Muscle of leg (tissue), 3 donors: ENCODE measurements at regions not wholly inside any gene's neighbourhood (a gene's known extent, or its start where the extent isn't known, plus 50 kb on each side); places are given as distances from the start of the nearest gene placed in this dataset.

Experiments
- DNase-seq: peaks from one replicate; pipeline ENCODE4 v3.0.0; 2013
- H3K27ac ChIP-seq: one replicate; pipeline ENCODE4 v1.5.1; 2013; ENCODE audit warnings: mild to moderate bottlenecking, low read length, control low read depth
- H3K27me3 ChIP-seq: one replicate; pipeline ENCODE4 v1.6.1; 2013; ENCODE audit warnings: low read length; ENCODE audit not compliant: control insufficient read depth, insufficient read depth
- H3K36me3 ChIP-seq: one replicate; pipeline ENCODE4 v1.6.1; 2013; ENCODE audit warnings: low read length; ENCODE audit not compliant: control insufficient read depth, insufficient read depth
- H3K4me1 ChIP-seq: one replicate; pipeline ENCODE4 v1.6.1; 2013; ENCODE audit warnings: low read length; ENCODE audit not compliant: control insufficient read depth, insufficient read depth
- H3K4me3 ChIP-seq: one replicate; pipeline ENCODE4 v1.5.1; 2013; ENCODE audit warnings: low read length, control low read depth
- H3K9me3 ChIP-seq: replicated peaks from 2 replicates; pipeline ENCODE4 v1.6.1; 2013; ENCODE audit warnings: low read depth, low read length; ENCODE audit not compliant: control insufficient read depth
- WGBS: methylation state at CpG from one replicate; pipeline ENCODE4 v1.1.5; 2013; ENCODE audit warnings: missing lambda C conversion rate; ENCODE audit not compliant: insufficient coverage; 5-methylcytosine and 5-hydroxymethylcytosine counted together

DNA sequence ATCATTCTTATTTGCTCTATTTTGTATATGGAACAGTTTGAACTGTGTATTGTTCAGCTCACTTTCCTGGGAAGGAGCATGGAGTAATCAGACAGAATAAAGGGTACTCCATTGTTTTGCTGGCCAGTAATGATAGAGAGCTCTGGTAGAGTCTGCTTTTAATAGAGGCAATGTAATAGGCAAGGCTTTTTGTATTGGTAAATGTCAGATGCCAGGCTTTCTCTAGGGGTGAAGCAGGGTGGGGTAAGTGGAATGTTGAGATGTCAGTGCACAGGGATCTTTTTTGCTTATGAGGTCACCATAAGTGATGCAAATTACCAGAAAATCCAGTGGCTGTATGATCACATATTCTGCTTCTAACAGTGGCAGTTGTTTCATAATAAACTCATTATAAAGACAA is 1088.3 kb upstream of the SORCS1 start:
- Histone ChIP-seq H3K9me3 (peaks cover 11% of the 10 kb centered on the region), H3K27ac (no peak overlapping the region), H3K27me3 (no peaks in the 10 kb centered on the region), H3K4me1 (no peaks in the 10 kb centered on the region), H3K36me3 (no peaks in the 10 kb centered on the region), H3K4me3 (no peak overlapping the region)
- DNase-seq: no peak

- Histone ChIP-seq H3K27me3 (no peaks in the 10 kb centered on the region), H3K4me3 (no peak overlapping the region), H3K36me3 (no peaks in the 10 kb centered on the region), H3K4me1 (no peaks in the 10 kb centered on the region), H3K27ac (no peak overlapping the region), H3K9me3 (peaks cover 19% of the 10 kb centered on the region)
- no CpG with 5 or more reads among the region's 4 CpGs for WGBS
- no peak for DNase-seq
Observed at GRCh38 chr10:108250936-108251620, 1086.6 kb upstream of the SORCS1 start.

DNA sequence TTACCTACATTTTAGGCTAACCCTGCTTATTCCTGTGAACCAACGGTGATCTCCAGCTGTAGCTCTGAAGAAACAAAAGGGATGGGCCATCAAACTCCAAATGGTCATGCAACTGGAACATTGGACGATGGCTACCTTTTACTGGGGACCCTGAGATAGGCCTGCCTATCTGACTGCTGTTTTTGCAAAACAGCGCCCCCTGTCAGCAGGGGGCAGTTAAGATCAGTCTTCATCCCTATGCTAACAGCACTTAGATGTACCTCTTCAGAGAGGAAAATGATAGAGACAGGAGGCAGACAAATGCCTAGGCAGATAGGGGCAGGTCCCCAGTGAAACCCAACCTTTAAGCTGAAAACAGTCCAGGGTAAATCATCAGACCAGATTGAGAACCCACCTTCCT is 1085.4 kb upstream of the SORCS1 start:
- Histone ChIP-seq H3K9me3 (peaks cover 30% of the 10 kb centered on the region), H3K4me1 (no peaks in the 10 kb centered on the region), H3K36me3 (no peaks in the 10 kb centered on the region), H3K27me3 (no peaks in the 10 kb centered on the region), H3K4me3 (no peak overlapping the region), H3K27ac (no peak overlapping the region)
- WGBS: 83% methylated on average over 2 of the region's 3 CpGs
- DNase-seq: no peak

GRCh38 chr10:108244443-108245228 is 1080.1 kb upstream of the SORCS1 start:
- Histone ChIP-seq H3K36me3 (no peaks in the 10 kb centered on the region), H3K27me3 (no peaks in the 10 kb centered on the region), H3K4me3 (no peak overlapping the region), H3K9me3 (peaks cover 38% of the 10 kb centered on the region), H3K27ac (no peak overlapping the region), H3K4me1 (no peaks in the 10 kb centered on the region)
- no peak for DNase-seq
- WGBS: 90% methylated on average over 5 of the region's 9 CpGs

- Histone ChIP-seq H3K4me1 (no peaks in the 10 kb centered on the region), H3K27ac (no peak overlapping the region), H3K9me3 (peaks cover 25% of the 10 kb centered on the region), H3K27me3 (no peaks in the 10 kb centered on the region), H3K36me3 (no peaks in the 10 kb centered on the region), H3K4me3 (no peak overlapping the region)
- no peak for DNase-seq
- no CpG with 5 or more reads among the region's 1 CpG for WGBS
Observed at GRCh38 chr10:108241166-108241565, 1076.7 kb upstream of the SORCS1 start.

DNA sequence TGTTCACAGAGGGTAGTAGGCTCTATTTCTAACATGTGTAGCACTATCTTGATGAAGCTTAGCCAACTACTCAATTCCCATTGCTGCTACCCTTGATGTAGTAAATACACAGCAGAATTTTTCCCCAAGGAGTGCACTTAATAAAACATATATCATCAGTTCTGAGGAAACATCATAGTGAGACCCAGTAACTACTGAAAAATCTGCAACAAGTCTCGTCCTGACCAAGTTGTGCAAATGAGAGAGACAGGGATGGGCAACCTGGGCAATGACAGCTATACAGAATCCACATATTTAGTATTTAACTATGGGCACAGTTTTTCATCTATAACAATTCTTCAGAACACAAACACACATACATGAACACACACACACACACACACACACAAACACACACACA is 1073.8 kb upstream of the SORCS1 start:
- no peaks in the 10 kb centered on the region for H3K9me3 ChIP-seq
- DNase-seq: no peak
- no CpG with 5 or more reads among the region's 1 CpG for WGBS
- no peak overlapping the region for H3K4me3 ChIP-seq
- H3K27me3 ChIP-seq: no peaks in the 10 kb centered on the region
- H3K36me3 ChIP-seq: no peaks in the 10 kb centered on the region
- no peak overlapping the region for H3K27ac ChIP-seq
- H3K4me1 ChIP-seq: no peaks in the 10 kb centered on the region

DNA sequence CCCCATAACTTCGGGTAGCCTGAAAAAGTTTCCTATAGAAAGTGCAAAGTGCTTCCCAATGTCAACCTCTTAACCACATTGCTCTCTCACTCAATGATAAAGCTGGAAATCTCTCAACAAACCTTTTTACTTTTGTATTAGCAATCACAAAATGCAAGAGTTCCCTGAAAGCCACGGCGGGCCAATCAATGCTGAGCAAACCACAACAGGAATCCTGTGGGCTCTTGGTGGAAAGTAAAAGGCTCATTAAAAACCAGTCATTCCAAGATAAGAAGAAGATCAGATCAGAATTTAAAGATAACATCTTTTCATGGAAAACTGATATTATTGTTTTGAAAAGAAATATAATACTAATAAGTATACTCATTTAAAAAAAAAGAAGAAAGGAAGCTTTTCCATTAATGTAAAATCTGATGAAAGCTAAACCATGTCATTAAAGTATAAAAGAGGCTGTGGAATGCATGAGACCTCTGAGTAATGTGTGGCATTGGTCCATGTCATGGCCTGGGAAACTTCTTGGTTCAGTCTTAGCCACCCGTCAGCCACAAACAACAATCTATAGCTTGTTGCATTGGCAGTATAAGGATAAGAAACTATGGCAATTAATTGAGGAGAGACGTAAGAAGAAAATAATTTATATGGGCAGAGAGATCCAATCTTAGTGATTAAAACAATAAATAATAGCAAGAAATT is 1066.1 kb upstream of the SORCS1 start:
- H3K4me3 ChIP-seq: no peak overlapping the region
- H3K27ac ChIP-seq: no peak overlapping the region
- H3K9me3 ChIP-seq: no peaks in the 10 kb centered on the region
- H3K27me3 ChIP-seq: no peaks in the 10 kb centered on the region
- H3K4me1 ChIP-seq: no peaks in the 10 kb centered on the region
- no peak for DNase-seq
- no peaks in the 10 kb centered on the region for H3K36me3 ChIP-seq
- no CpG with 5 or more reads among the region's 5 CpGs for WGBS

DNA sequence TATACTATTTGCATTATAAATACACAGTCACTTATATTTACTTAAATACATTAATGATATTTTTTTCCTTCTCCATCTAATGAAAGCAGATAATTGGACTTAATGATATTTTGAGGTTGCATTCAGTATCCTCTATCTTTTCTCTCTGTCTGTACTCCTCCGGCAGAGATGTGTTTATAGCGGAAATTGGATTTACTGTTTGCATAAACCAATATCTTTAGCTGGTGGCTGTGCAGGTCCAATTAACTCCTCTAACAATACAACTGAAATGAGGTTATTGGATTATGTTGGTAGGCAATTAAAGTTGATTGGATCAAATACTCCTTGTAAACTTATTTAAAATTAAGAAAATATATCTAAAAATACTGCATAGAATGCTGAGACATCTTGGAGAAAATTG is 1044.2 kb upstream of the SORCS1 start:
- no peak overlapping the region for H3K4me3 ChIP-seq
- no peak for DNase-seq
- H3K27me3 ChIP-seq: no peaks in the 10 kb centered on the region
- no CpG with 5 or more reads among the region's 2 CpGs for whole genome bisulfite sequencing
- no peaks in the 10 kb centered on the region for H3K36me3 ChIP-seq
- H3K27ac ChIP-seq: no peak overlapping the region
- no peaks in the 10 kb centered on the region for H3K4me1 ChIP-seq
- no peaks in the 10 kb centered on the region for H3K9me3 ChIP-seq

DNA sequence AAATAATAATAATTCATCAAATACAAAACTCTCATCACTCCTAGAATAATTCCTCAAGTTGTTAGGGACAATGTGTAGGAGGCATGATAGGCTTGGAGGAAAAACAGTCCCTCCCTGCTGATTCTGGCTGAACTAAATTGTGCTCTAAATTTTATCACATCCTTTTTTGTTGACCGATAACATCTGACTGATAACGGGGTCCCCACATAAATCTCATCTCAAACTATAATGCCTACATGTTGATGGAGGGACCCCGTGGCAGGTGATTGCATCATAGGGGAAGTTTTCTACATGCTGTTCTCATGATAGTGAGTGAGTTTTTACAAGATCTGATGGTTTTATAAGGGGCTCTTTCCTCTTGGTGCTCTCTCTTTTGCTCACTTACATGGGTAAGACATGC is 1043.5 kb upstream of the SORCS1 start:
- no peaks in the 10 kb centered on the region for H3K27me3 ChIP-seq
- H3K27ac ChIP-seq: no peak overlapping the region
- no peaks in the 10 kb centered on the region for H3K9me3 ChIP-seq
- no peaks in the 10 kb centered on the region for H3K36me3 ChIP-seq
- no CpG with 5 or more reads among the region's 3 CpGs for WGBS
- no peaks in the 10 kb centered on the region for H3K4me1 ChIP-seq
- no peak overlapping the region for H3K4me3 ChIP-seq
- no peak for DNase-seq

DNA sequence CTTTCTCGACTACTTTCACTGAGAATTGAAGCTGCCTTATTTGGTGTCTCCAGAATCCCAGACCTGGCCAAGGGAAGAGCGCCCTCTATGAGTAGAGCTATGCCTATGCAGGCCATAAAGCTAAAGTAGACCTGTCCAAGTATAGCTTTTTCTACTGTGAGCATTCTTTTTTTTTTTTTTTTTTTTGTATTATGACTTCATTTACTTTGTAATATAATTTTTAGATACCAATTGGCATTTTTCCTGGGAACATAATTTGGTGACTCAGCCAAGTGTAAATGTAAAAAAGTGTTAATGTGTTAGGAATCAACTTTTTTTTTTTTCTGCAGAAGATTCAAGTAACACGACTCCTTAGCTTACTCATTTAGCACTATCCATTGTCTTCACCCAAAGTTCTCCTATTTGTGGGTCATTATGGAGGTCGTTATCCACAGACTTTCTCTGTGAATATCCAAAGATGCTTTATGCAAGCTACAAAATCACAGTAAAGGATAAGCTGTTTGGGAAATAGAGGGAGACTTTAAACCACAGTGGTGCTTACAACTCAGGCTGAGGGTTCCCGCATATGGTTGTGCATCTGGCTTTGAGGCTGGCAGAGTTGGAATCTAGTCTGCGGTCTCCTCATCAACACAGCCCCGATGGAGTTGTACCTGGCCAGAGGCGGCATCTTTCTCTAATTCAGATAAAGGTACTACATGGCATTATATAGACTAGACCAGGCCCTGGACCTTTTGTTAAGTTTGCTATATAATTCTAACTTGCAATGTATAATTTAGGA is 1040.2 kb upstream of the SORCS1 start:
- H3K27ac ChIP-seq: no peak overlapping the region
- H3K9me3 ChIP-seq: no peaks in the 10 kb centered on the region
- H3K4me1 ChIP-seq: no peaks in the 10 kb centered on the region
- no peaks in the 10 kb centered on the region for H3K27me3 ChIP-seq
- peak; percentile 32 for DNase-seq
- no peak overlapping the region for H3K4me3 ChIP-seq
- no peaks in the 10 kb centered on the region for H3K36me3 ChIP-seq
- WGBS: 60% methylated on average over 3 of the region's 8 CpGs
